ENCODE measurements at regions not wholly inside any gene's neighbourhood (a gene's known extent, or its start where the extent isn't known, plus 50 kb on each side); places are given as distances from the start of the nearest gene placed in this dataset.
"Not testable (repeated sequence)": the region's sequence is repeated elsewhere in the genome, so short reads cannot be mapped to it uniquely, and the experiment has no call there.

DNA sequence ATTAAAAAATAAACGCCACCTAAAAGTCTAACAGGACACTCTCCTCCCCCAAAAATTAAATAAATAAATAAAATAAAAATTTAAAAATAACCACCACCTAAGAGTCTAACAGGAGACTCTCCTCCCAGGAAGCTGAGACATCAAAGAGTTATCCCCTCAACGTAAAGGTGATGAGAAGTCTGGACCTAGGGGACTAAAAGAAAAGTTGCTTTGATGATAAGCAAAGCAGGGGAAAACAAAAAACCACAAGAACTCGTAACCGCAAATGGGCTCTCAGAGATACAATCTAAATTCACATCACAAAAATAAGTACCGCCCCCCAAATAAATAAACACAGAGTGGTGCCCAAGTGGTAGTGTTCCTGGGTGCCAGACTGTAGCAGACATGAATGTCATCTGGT, 412.2 kb downstream of the ZFHX3 start:
- intact Hi-C loops (cut with micrococcal nuclease), result no loop called here
- DNase-seq (no peak), ATAC-seq (no peak)
- Histone ChIP-seq H3K4me1 (ENCODE audit: control insufficient read depth, insufficient read depth, low read length) (no peaks in the 10 kb centered on the region), H3K27me3 (ENCODE audit: control insufficient read depth, insufficient read depth, low read length) (no peaks in the 10 kb centered on the region), H3K9me3 (ENCODE audit: control insufficient read depth, insufficient read depth, low read length) (peaks cover 11% of the 10 kb centered on the region), H3K4me3 (ENCODE audit: low read length) (no peak overlapping the region), H3K36me3 (ENCODE audit: control insufficient read depth, insufficient read depth, low read length) (no peaks in the 10 kb centered on the region), H3K27ac (ENCODE audit: low read length) (no peak overlapping the region)
- Mint-ChIP-seq H3K27me3 (ENCODE audit: low read depth in 2 of 2) (no peaks in the 10 kb centered on the region), H3K27ac (no peak overlapping the region), H3K4me1 (no peaks in the 10 kb centered on the region), H3K36me3 (peaks cover 9% of the 10 kb centered on the region), H3K4me3 (no peak overlapping the region), H3K9me3 (peaks cover 4 to 9% of the 10 kb centered on the region in 2 donors)
- TF ChIP-seq, protein P1, sequence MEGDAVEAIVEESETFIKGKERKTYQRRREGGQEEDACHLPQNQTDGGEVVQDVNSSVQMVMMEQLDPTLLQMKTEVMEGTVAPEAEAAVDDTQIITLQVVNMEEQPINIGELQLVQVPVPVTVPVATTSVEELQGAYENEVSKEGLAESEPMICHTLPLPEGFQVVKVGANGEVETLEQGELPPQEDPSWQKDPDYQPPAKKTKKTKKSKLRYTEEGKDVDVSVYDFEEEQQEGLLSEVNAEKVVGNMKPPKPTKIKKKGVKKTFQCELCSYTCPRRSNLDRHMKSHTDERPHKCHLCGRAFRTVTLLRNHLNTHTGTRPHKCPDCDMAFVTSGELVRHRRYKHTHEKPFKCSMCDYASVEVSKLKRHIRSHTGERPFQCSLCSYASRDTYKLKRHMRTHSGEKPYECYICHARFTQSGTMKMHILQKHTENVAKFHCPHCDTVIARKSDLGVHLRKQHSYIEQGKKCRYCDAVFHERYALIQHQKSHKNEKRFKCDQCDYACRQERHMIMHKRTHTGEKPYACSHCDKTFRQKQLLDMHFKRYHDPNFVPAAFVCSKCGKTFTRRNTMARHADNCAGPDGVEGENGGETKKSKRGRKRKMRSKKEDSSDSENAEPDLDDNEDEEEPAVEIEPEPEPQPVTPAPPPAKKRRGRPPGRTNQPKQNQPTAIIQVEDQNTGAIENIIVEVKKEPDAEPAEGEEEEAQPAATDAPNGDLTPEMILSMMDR (IDR thresholded peaks at IDR 0.05), result no peak
- WGBS (ENCODE audit: insufficient coverage), result 57% methylated on average over 1 of the region's 5 CpGs

DNA sequence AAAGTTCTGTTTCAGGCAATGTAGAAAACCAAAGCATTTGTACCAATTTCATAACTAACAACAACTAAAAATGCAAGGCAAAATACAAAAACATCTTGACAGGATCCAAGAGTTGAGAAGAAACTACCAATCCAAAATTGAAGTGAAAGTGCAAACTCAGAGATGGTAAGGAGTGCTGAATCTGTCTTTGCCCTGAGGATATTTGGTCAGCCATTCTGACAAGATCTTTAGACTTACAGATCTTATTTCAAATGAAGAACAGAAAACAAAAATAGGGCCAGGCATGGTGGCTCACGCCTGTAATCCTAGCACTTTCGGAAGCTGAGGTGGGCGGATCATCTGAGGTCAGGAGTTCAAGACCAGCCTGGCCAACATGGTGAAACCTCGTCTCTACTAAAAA, 412.8 kb downstream of the ZFHX3 start:
- no peak for DNase-seq
- H3K36me3 Mint-ChIP-seq, result peaks cover 9% of the 10 kb centered on the region
- Histone ChIP-seq H3K27ac (ENCODE audit: low read length) (no peak overlapping the region), H3K4me3 (ENCODE audit: low read length) (no peak overlapping the region), H3K4me1 (ENCODE audit: control insufficient read depth, insufficient read depth, low read length) (no peaks in the 10 kb centered on the region), H3K36me3 (ENCODE audit: control insufficient read depth, insufficient read depth, low read length) (no peaks in the 10 kb centered on the region), H3K9me3 (ENCODE audit: control insufficient read depth, insufficient read depth, low read length) (peaks cover 8% of the 10 kb centered on the region), H3K27me3 (ENCODE audit: control insufficient read depth, insufficient read depth, low read length) (no peaks in the 10 kb centered on the region)
- H3K27me3 Mint-ChIP-seq (ENCODE audit: low read depth in 2 of 2), result no peaks in the 10 kb centered on the region
- no peak overlapping the region for H3K4me3 Mint-ChIP-seq
- H3K9me3 Mint-ChIP-seq, result peaks cover 4 to 9% of the 10 kb centered on the region in 2 donors
- H3K4me1 Mint-ChIP-seq, result no peaks in the 10 kb centered on the region
- ATAC-seq, result no peak
- intact Hi-C loops (cut with micrococcal nuclease), result no loop called here
- TF ChIP-seq, protein P1 (IDR thresholded peaks at IDR 0.05), result no peak
- no peak overlapping the region for H3K27ac Mint-ChIP-seq
- 96% methylated on average over 4 of the region's 4 CpGs for WGBS (ENCODE audit: insufficient coverage)

DNA sequence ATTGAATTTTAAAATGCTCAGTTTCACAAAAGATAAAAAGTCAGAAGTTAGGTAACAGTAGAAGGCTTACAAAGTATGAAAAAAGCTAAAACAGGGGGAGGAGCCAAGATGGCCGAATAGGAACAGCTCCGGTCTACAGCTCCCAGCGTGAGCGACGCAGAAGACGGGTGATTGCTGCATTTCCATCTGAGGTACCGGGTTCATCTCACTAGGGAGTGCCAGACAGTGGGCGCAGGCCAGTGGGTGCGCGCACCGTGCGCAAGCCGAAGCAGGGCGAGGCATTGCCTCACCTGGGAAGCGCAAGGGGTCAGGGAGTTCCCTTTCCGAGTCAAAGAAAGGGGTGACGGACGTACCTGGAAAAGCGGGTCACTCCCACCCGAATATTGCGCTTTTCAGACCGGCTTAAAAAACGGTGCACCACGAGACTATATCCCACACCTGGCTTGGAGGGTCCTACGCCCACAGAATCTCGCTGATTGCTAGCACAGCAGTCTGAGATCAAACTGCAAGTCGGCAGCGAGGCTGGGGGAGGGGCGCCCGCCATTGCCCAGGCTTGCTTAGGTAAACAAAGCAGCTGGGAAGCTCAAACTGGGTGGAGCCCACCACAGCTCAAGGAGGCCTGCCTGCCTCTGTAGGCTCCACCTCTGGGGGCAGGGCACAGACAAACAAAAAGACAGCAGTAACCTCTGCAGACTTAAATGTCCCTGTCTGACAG, 420.6 kb downstream of the ZFHX3 start:
- peaks cover 12% of the 10 kb centered on the region for H3K36me3 Mint-ChIP-seq
- 93% methylated on average over 18 of the region's 30 CpGs for WGBS (ENCODE audit: insufficient coverage)

DNA sequence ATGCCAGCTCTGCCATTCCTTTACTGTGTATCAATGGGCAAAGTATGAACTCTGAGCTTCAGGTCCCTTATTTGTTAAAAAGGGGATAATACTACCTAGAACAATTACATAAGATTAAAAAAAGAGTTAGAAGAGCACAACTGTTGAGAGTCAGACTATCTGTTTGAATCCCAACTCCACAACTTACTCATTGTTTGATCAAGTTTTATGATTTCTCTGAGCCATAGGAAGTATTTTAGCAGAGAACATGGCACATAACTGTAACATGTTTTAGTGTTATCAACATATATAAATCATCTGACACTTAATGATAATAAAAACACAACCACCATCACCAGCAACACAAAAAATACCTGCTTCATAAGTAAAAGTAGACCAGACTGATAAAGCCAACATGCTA, 421.3 kb downstream of the ZFHX3 start:
- H3K4me3 Mint-ChIP-seq, result peak overlapping the region; percentile 9
- no peaks in the 10 kb centered on the region for H3K4me1 Mint-ChIP-seq

More for the DNA sequence above, 420.6 kb downstream of the ZFHX3 start:
- ATAC-seq; H3K4me1 ChIP-seq (ENCODE audit: control insufficient read depth, insufficient read depth, low read length); H3K4me1 Mint-ChIP-seq; H3K9me3 Mint-ChIP-seq; H3K27ac Mint-ChIP-seq; H3K27ac ChIP-seq (ENCODE audit: low read length); H3K27me3 ChIP-seq (ENCODE audit: control insufficient read depth, insufficient read depth, low read length); H3K4me3 ChIP-seq (ENCODE audit: low read length); intact Hi-C loops (cut with micrococcal nuclease); H3K36me3 ChIP-seq (ENCODE audit: control insufficient read depth, insufficient read depth, low read length); H3K9me3 ChIP-seq (ENCODE audit: control insufficient read depth, insufficient read depth, low read length); H3K27me3 Mint-ChIP-seq (ENCODE audit: low read depth in 2 of 2): not testable (repeated sequence)
- H3K4me3 Mint-ChIP-seq, result peak overlapping the region; percentile 4
- DNase-seq, result peak in 1 of 2 donors; percentile 3

More for the DNA sequence above, 421.3 kb downstream of the ZFHX3 start:
- intact Hi-C loops (cut with micrococcal nuclease), result no loop called here
- Histone ChIP-seq H3K36me3 (ENCODE audit: control insufficient read depth, insufficient read depth, low read length) (no peaks in the 10 kb centered on the region), H3K4me1 (ENCODE audit: control insufficient read depth, insufficient read depth, low read length) (no peaks in the 10 kb centered on the region), H3K27me3 (ENCODE audit: control insufficient read depth, insufficient read depth, low read length) (no peaks in the 10 kb centered on the region), H3K9me3 (ENCODE audit: control insufficient read depth, insufficient read depth, low read length) (no peaks in the 10 kb centered on the region), H3K4me3 (ENCODE audit: low read length) (no peak overlapping the region), H3K27ac (ENCODE audit: low read length) (no peak overlapping the region)
- Mint-ChIP-seq H3K9me3 (peaks cover 2 to 5% of the 10 kb centered on the region in 2 donors), H3K27me3 (ENCODE audit: low read depth in 2 of 2) (no peaks in the 10 kb centered on the region), H3K36me3 (peaks cover 12% of the 10 kb centered on the region), H3K27ac (no peak overlapping the region)
- DNase-seq, result no peak
- no peak for ATAC-seq
- TF ChIP-seq, protein P1 (IDR thresholded peaks at IDR 0.05), result no peak
